Stimulated activated CD8-positive, alpha-beta memory T cell treated with anti-CD3 and anti-CD28 coated beads, Interleukin-4, amount 100 ng/mL, for 24 hours (primary cell): ENCODE measurements at regions not wholly inside any gene's neighbourhood (a gene's known extent, or its start where the extent isn't known, plus 50 kb on each side); places are given as distances from the start of the nearest gene placed in this dataset.

Source experiments
- DNase-seq: peaks from one replicate; pipeline ENCODE4 v3.0.0-alpha.2; 2020; ENCODE audit warnings: low read depth

DNA sequence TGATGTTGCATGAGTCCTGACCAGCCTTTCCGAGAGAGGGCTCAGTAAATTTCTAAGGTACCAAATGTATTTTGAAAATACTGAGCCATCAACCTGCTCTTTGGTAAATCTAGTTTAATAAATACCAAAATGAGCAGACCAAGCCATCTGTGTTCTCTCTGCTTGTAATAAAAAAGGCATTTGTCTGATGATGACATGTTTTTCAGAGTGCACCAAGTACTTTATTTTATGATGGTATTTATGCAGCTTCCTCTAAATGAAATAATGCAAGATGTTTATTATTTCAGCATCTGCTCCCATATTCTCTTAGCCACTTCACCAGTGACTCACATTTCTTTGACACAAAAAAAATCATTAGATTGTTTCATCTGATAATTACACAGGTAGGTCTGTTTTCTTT lies 700.5 kb downstream of the TRIML1 start:
- DNase-seq, result no peak

GRCh38 chr4:188841523-188841922 lies 702.3 kb downstream of the TRIML1 start:
- DNase-seq, result no peak

DNA sequence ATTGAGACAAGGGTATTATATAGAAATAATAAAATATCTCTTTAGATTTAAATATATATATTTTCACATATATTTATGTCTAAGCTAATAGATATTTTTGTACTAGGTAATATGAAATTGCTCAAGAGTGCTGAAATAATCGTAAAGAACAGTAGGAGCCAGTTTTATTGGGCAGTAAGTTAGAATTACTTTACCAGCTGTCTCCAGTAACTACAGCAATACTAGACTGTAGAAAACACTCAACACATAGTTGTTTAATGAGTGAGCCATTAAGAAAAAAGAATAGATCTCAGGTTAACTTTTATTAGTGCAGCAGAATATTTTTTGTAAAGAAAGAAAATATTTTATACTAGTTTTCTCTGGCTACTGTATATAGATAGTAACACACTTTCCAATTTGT lies 715.2 kb downstream of the TRIML1 start:
- DNase-seq, result no peak

GRCh38 chr4:188858696-188859095 lies 719.5 kb downstream of the TRIML1 start:
- DNase-seq, result no peak

- DNase-seq, result no peak
Observed at GRCh38 chr4:188864741-188865140, 725.5 kb downstream of the TRIML1 start.

DNA sequence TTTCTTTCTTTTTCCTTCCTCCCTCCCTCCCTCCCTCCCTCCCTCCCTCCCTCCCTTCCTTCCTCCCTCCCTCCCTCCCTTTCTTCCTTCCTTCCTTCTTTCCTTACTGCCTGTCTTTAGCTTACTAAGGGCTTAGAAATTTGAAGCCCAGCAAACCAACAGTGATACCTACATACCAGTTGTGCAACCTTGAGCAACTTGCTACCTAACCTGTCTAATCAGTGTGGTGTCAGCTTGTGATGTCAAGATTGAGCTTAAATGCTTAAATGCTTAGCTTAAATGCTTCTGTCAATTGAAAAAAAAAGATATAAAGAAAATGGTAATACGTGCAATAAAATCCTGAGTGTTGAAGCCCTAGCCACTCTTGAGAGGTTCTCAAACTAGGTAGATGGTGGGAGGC lies 728.6 kb downstream of the TRIML1 start:
- no peak for DNase-seq

DNA sequence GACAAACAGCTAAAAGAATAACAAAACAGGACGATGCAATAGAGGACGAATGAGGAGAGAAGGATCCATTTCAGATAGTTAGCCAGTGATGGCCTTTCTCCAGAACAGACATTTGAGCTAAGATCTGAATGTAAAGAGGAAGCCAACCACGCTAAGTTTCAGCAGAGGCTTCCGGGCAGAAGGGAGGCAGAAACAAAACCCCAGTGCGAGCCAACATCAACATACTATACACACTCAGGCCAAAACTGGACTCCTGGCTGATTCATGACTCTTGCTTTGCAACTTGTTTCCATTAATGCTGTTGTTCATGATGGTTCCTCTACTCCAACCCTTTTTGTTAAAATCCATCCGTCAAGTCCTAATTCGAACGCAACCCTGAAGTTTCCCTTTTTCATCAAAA lies 730.3 kb downstream of the TRIML1 start:
- DNase-seq, result no peak

DNA sequence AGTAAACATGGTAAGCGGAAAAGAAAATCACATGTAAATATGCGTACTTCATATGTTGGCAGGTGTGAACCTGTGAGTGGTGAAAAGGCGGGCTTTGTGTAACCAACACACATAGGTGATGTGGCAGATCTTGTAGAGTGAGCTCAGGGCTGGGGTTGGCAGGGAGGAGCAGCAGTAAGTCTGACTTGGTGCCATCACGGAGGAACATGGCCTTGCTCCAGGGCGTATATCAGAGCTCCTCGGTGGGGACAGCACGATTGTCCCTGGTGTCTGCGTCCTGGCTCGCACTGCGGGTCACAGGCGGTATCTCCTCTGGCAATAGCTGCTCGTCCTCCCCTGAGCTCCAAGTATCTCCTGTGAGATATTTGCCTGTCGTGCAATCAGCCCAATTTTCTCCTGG lies 733.6 kb downstream of the TRIML1 start:
- DNase-seq, result no peak

- DNase-seq, result no peak
Observed at GRCh38 chr4:188876881-188877280, 737.6 kb downstream of the TRIML1 start.

DNA sequence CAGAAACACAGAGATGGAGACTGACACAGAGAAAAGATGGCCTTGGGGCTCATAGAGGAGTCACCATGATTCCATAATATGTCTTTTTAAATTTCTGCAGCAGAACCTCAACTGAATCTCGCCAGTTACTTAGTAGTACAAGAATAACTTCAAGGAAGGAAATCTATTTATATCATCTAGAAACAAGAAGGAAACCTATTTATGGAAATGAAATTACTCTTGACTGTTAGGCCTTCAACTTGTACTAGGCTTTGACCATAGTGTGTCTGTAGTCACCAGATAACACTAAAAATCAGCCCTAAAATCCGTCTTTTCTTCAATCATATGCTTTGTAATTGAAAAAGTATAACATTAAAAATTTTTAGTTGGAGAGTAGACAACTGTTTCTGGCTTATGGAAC lies 740.4 kb downstream of the TRIML1 start:
- no peak for DNase-seq

DNA sequence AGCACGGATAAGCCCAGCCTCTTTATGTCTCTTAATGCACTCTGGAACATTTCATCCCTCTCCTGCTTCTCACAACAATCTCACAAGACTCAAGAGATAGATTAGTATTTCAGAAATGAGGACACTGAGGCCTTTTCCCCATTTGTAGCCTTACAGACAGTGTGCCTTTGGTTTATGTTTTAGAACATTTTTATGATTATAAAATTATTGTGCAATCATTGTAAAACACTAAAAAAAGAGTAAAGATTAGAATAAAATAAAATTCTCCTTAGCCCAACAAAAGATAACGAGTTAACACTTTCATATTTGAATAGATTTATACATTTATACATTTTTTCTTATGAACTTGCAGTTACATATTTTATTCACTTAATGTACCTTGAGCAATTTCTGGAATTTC lies 748.7 kb downstream of the TRIML1 start:
- DNase-seq, result no peak

DNA sequence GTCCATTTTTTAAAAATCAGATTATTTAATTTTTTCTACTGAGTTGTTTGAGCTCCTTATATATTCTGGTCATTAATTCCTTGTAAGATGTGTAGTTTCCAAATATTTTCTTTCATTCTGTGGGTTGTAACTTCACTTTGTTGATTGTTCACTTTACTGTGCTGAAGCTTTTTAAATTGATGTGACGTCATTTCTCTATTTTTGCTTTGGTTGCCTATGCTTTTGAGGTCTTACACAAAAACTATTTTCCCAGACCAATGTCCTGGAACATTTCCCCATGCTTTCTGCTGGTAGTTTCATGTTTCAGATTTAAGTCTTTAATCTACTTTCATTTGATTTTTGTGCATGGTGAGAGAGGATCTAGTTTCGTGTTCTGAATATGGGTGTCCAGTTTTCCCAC lies 753.6 kb downstream of the TRIML1 start:
- no peak for DNase-seq

GRCh38 chr4:188903986-188904385 lies 764.7 kb downstream of the TRIML1 start:
- DNase-seq, result no peak

GRCh38 chr4:188904617-188905016 lies 765.4 kb downstream of the TRIML1 start:
- no peak for DNase-seq

DNA sequence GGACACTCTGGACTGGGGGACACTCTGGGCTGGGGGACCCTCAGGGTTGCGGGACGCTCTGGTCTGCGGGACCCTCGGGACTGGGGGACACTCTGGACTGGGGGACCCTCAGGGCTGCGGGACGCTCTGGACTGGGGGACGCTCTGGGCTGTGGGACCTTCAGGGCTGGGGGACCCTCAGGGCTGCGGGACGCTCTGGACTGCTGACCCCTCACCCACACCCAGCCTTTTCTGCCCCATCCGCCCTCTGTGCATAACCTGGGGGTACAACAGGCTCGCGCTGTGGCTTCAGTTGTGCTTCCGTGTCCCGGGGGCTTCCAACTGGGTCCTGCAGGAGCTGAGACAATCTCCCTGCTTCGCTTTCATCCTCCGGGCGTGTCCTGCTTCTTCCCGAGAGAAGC lies 766.0 kb downstream of the TRIML1 start:
- DNase-seq, result no peak

GRCh38 chr4:188911199-188911598 lies 772.0 kb downstream of the TRIML1 start:
- no peak for DNase-seq

DNA sequence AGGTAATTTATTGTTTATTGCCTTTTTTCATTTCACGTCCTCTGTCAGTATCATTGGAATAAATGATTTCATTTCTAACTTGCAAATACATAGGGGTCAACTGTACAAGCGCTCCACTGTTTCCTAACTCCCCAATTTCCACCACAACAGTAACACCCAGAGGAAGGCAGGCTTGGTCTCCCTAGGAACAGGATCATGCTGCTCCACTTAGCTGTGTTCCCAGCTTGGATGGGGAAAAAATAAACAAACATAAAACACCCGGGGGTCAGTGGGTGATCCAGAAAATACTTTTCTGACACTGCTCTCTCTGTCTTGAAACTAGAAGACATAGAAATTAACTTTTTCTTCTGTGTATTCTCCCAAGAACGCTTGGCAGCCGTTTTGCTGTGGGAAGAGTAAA lies 772.5 kb downstream of the TRIML1 start:
- DNase-seq, result no peak

- DNase-seq, result no peak
Observed at GRCh38 chr4:188915175-188915574, 775.9 kb downstream of the TRIML1 start.

DNA sequence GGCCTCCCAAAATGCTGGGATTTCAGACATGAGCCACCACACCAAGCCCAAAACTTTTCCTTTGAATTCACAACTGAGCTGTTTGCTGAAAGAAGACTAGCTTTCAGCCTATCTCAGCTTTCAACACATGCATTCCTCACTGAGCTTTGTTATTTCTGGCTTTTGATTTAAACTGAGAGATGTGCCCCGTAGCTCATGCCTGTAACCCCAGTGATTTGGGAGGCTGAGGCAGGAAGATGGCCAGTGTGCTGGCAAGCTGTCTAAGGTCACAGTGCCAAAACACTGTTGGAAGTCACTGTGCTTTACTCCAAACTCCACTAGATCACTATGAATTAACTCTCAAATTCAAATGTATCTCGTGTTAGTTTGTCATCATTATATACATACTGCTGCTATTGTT lies 779.5 kb downstream of the TRIML1 start:
- DNase-seq, result no peak

DNA sequence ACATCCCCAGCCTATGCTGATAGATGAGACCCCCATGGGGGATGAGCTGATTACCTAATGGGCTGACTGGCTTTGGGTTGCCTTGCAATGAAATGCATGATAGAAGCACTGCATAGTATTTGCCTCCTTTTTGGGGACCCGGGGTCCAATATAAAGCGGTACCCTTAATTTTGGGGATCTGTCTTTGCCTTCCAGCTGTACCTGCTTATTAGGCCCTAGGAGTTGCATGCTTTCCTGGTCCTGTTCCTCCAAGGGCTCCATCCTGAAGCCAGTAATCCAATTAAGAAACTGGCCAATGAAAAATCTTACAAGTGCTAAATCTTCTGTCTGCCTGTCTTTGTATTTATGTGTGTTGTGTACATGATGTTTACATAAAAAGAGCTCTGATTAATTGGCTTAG lies 791.6 kb downstream of the TRIML1 start:
- no peak for DNase-seq

DNA sequence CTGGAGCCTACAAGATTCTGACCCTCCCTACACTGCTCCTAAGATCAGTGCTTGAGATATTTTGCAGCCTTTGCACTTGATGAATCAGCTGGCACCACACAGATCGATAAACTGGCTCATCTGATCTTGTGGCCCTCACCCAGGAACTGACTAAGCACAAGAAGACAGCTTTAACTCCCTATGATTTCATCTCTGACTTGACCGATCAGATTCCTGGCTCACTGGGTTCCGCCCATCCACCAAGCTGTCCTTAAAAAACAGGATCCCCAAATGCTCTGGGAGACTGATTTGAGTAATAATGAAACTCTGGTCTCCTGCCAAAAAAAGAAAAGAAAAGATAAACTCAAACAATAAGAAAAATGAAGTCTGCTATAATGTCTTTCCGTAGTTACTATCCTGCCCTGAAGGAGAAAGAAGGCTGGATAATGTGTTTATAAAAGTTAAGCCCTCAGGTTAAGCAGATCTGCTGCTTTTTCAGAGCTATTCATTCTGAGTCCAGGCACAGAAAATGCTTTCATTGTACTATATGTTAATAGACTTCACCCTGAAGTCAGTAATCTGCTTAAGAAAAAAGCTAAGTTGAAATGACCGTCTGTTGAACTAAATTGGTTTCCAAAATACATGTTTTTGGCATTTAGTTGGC lies 795.2 kb downstream of the TRIML1 start:
- DNase-seq, result no peak

DNA sequence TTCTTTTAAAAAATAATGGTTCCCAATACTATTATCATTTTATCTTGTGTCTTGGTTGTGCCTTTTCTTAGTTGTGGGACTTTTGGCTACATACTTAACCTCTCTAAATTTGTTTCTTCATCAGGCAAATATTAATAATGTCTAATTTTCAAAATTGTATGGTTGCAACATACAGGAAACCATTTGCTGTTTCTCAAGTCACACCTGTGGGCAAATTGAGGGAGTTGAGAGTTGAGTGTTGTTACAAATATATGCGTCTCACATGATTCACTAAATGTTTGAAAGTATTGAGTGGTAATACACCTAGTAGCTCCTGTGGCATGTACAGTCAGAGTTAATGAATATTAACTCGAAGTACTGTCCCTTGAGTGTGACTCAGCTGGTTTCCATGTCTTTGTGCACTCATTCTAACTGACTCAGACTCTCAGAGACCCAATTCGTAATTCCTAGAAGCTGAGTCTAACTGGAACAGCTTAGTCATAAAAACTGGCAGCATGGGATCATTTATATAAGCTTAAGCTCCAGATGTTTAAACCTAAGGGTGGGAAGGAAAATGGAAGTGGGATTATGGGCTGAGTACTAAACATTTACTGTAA lies 802.4 kb downstream of the TRIML1 start:
- no peak for DNase-seq

DNA sequence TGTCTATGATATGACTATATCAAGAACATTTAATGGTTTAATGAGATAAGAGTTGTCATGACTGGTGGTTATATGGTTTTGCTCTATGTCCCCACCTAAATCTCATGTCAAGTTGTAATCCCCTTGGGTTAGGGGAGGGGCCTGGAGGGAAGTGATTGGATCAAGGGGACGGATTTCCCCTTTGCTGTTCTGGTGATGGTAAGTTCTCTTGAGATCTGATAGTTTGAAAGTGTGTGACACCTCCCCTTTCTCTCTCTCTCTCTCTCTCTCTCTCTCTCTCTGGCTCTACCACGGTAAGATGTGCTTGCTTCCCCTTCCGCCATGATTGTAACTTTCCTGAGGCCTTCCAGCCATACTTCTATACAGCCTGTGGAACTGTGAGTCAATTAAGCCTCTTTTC lies 803.4 kb downstream of the TRIML1 start:
- no peak for DNase-seq

GRCh38 chr4:188949596-188949995 lies 810.4 kb downstream of the TRIML1 start:
- no peak for DNase-seq
